ENCODE measurements at regions not wholly inside any gene's neighbourhood (a gene's known extent, or its start where the extent isn't known, plus 50 kb on each side); places are given as distances from the start of the nearest gene placed in this dataset.

GRCh38 chr9:28435456-28435855 lies 862.2 kb upstream of the C9orf72 start (continued):
- no peak for TF ChIP-seq TCF3 (IDR thresholded peaks at IDR 0.05; ENCODE audit: borderline replicate concordance, insufficient read depth, low read depth, low read length)
- TF ChIP-seq E4F1 (IDR thresholded peaks at IDR 0.05; ENCODE audit: borderline replicate concordance, partially characterized antibody), result no peak
- no peak for TF ChIP-seq SRF (IDR thresholded peaks at IDR 0.05; ENCODE audit: low read depth in 2 of 2, low read length in 2 of 2)
- TF ChIP-seq MLLT1 (IDR thresholded peaks at IDR 0.05), result no peak

- no peak overlapping the region for H3K9ac ChIP-seq (ENCODE audit: control insufficient read depth, insufficient read depth, low read length)
- no peak overlapping the region for H2AFZ ChIP-seq (ENCODE audit: control insufficient read depth, low read depth, low read length)
- RAD21 ChIA-PET (ENCODE audit: unreplicated experiment), result no interaction called here
- H3K36me3 ChIP-seq (ENCODE audit: control insufficient read depth in 2 of 2, insufficient read depth in 2 of 2, low read length in 1 of 2), result no peaks in the 10 kb centered on the region
- H4K20me1 ChIP-seq (ENCODE audit: control insufficient read depth, insufficient read depth), result no peaks in the 10 kb centered on the region
- H3K4me2 ChIP-seq (ENCODE audit: control insufficient read depth, insufficient read depth), result no peak overlapping the region
- CTCF ChIA-PET, result no interaction called here
- in situ Hi-C loops (cut with MboI), result no loop called here
- H3K4me1 ChIP-seq (ENCODE audit: control insufficient read depth, insufficient read depth, low read length), result no peaks in the 10 kb centered on the region
- H3K27me3 ChIP-seq (replicated peaks in 1 of 2; ENCODE audit: control insufficient read depth in 2 of 2, insufficient read depth in 2 of 2, low read length in 1 of 2), result no peaks in the 10 kb centered on the region
- no peak for ATAC-seq
- no peak for FAIRE-seq
- H3K9me3 ChIP-seq (replicated peaks; ENCODE audit: control insufficient read depth, insufficient read depth, low read length), result no peaks in the 10 kb centered on the region; the same call in 2 of the 3 replicates
- WGBS (ENCODE audit: insufficient coverage, insufficient replicate concordance, low lambda C conversion rate, missing lambda C conversion rate), result 2% methylated on average over 3 of the region's 3 CpGs
- H3K79me2 ChIP-seq (ENCODE audit: control insufficient read depth, insufficient read depth, low read length), result no peaks in the 10 kb centered on the region
- SMC1A ChIA-PET (ENCODE audit: uncharacterized antibody, unreplicated experiment), result no interaction called here
- intact Hi-C loops (cut with micrococcal nuclease; ENCODE audit: unreplicated experiment), result no loop called here
- POLR2A ChIA-PET, result no interaction called here
- no peak for DNase-seq (ENCODE audit: low read depth, low spot score)
- no peak overlapping the region for H3K27ac ChIP-seq (ENCODE audit: control insufficient read depth, insufficient read depth)
- no TSS peak for BruUV-seq (replicated peaks)
- no peak overlapping the region for H3K4me3 ChIP-seq
- TF ChIP-seq RCOR1 (conservative IDR thresholded peaks at IDR 0.05; ENCODE audit: low read depth, low read length), result no peak
- no peak for TF ChIP-seq BRCA1 (IDR thresholded peaks at IDR 0.05; ENCODE audit: low read depth, low read length)
- no peak for TF ChIP-seq NFXL1 (IDR thresholded peaks at IDR 0.05; ENCODE audit: borderline replicate concordance)
- TF ChIP-seq TBL1XR1 (IDR thresholded peaks at IDR 0.05; ENCODE audit: low read depth, low read length), result no peak
- no peak for TF ChIP-seq GABPA (IDR thresholded peaks at IDR 0.05; ENCODE audit: low read depth)
- no peak for TF ChIP-seq TCF3 (IDR thresholded peaks at IDR 0.05; ENCODE audit: borderline replicate concordance, insufficient read depth, low read depth, low read length)
- no peak for TF ChIP-seq ZNF622 (IDR thresholded peaks at IDR 0.05)
- TF ChIP-seq IRF5 (IDR thresholded peaks at IDR 0.05; ENCODE audit: borderline replicate concordance), result no peak
- TF ChIP-seq JUNB (IDR thresholded peaks at IDR 0.05), result no peak
- no peak for TF ChIP-seq ZBTB11 (CRISPR knock-in tag; IDR thresholded peaks at IDR 0.05)
- no peak for TF ChIP-seq KDM1A (IDR thresholded peaks at IDR 0.05; ENCODE audit: borderline replicate concordance)
- no peak for TF ChIP-seq ZNF207 (IDR thresholded peaks at IDR 0.05; ENCODE audit: borderline replicate concordance)
- TF ChIP-seq ATF7 (IDR thresholded peaks at IDR 0.05; ENCODE audit: low read depth), result no peak
Observed at GRCh38 chr9:28439688-28440087, 866.4 kb upstream of the C9orf72 start.
